GM21576 (cell line): ENCODE measurements at regions not wholly inside any gene's neighbourhood (a gene's known extent, or its start where the extent isn't known, plus 50 kb on each side); places are given as distances from the start of the nearest gene placed in this dataset.
"Not testable (repeated sequence)": the region's sequence is repeated elsewhere in the genome, so short reads cannot be mapped to it uniquely, and the experiment has no call there.

ENCODE experiments used
- ATAC-seq: cut with Tn5 transposase; IDR thresholded peaks from one replicate; pipeline ENCODE4 v1.9.1; 2021; ENCODE audit warnings: mild to moderate bottlenecking, moderate library complexity; ENCODE audit not compliant: unreplicated experiment

DNA sequence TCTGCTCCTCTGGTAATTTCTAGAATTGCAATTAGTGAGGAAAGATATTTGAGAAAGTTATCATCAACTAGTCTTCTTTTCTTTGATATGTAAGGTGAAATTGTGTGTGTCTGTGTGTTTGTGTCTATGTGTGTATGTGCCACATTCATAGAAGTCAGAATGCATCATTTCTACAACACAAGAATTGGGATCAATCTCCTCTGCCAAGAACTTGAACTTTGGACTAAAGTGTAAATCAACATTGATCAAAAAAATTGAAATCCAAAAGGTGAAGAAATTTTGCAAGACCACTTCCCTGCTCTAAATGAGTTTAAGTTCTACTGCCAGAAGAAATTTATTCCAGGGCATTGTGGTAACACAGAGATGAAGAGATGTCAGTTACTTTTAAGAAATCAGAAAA lies 1072.8 kb downstream of the GRM8 start:
- no peak for ATAC-seq

DNA sequence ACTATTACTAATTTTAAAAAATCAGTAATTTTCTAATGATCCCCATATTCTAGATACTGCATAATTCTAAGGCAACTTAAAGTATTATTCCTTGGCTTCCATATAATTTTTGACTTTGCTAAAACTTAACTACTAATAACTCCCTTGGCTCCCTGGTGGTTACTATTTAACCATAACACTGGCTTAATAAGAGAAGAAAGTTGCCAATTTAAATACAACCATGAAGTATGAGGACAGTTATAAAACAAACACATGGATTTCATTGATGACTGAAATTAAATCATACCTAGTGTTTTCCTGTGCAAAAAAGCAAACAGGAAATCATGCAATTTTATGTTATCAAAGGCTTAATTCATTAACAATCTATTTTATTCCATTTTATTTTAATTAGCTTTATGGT lies 1073.9 kb downstream of the GRM8 start:
- no peak for ATAC-seq

- ATAC-seq, result no peak
Observed at GRCh38 chr7:126177782-126178181, 1075.0 kb downstream of the GRM8 start.

- ATAC-seq, result no peak
Observed at GRCh38 chr7:126166645-126167044, 1086.1 kb downstream of the GRM8 start.

GRCh38 chr7:126163647-126164046 lies 1089.1 kb downstream of the GRM8 start:
- no peak for ATAC-seq

DNA sequence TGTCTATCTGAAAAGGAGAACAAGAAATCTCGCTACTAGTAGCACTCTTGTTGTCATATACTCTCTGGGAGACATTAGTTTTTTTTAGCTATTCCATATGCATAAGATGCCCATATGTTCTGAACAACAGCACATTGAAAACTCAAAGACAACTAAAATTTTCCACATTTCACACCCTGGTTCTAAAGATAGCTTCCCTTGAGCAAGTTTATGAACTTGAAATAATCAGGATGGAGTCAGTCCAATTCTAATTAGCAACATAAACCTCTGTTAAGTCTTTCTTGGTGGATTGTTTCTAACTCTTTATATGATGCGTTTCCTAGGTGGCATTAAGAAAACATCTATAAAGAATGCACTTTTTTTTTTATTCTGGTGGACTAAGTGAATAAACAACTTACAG lies 1095.3 kb downstream of the GRM8 start:
- ATAC-seq, result no peak

GRCh38 chr7:126150278-126150958 lies 1102.3 kb downstream of the GRM8 start:
- no peak for ATAC-seq

GRCh38 chr7:126140858-126141466 lies 1111.8 kb downstream of the GRM8 start:
- no peak for ATAC-seq

GRCh38 chr7:126119981-126120380 lies 1132.8 kb downstream of the GRM8 start:
- ATAC-seq, result no peak

DNA sequence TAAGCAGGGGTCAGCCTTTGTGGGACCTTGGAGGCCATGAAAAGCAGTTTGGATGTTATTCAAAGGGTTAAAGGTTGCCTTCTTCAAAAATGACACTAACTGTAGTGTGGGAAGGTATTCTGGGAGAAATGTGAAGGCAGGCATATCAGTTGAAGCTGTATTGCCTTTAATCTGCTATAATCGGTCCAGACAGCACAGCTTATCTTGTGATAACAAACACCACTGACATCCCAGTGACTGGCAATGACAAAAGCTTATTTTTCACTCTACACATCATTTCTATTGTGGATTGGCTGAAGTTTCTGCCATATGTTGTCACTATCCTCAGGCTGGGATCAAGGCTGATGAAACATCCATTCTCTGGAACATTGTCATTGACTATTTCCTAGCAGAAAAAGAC lies 1149.2 kb downstream of the GRM8 start:
- no peak for ATAC-seq

DNA sequence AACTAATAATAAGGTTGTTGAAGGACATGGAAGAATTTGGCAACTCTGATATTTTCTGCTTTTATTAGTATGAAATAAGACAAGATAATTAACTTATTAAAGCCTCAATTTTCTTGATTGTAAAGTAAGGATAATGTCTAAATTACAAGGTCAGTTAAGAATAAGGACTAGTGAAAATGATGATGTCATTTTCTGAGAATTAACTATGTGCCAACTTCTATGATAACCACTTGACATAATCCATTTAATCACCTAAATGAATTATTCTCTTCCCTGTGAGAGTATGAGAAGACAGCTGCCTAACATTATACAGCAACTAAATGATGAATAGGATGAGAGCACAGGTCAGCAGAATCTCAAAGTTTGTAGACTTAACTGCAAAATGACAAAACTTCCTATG lies 1153.4 kb upstream of the POT1 start:
- no peak for ATAC-seq

DNA sequence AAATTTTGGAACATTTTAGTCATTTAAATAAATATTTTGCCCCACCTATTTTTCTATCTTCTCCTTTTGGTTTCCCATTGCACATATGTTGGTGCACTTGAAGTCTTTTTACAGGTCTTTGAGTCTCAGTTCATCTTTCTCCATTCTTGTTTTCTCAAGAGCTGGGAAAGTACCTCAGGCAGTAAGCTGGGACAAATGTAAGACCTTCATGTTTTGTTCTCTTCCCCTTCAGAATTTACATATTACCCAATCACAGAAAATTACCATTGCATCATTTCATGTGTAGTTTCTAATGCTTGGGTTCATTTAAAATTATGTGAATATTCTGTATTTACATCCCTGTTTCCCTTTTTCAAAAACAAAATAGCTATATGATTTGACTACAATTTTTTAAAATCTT lies 1150.0 kb upstream of the POT1 start:
- no peak for ATAC-seq

DNA sequence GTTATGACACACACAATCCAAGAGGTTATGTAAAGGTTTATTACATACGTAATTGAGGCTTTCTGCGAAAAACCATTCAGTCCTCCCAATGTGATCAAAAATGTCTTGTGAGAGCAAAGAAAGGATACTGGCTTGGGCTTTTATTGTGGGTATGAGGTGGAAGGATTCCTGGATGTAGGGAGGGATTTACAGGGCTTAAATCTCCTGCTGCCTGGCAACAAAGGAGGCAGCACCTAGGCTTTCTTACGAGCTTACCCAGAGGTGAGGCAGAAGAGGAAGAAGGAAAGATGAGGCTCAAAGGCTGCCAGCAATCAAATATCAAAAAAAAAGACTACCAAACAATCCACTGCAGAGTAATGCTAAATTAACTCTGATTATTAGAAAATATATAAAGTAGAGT lies 1149.5 kb upstream of the POT1 start:
- no peak for ATAC-seq

DNA sequence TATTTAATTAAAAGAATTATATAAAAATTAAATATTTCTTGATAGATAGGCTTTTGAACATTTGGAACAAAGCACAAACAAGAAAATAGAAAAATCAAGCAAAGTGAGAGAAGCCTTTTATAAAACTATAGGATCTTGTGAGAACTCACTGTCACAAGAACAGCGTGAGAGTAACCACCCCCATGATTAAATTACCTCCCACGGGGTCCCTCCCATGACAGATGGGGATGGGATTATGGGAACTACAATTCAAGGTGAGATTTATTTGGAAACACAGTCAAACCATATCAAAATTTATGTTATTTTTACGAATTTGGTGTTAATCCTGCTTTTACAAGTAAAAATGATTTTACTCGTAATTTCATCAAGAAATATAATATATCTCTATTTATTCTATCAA lies 1136.1 kb upstream of the POT1 start:
- ATAC-seq, result no peak

GRCh38 chr7:126057979-126058378 lies 1128.4 kb upstream of the POT1 start:
- no peak for ATAC-seq

DNA sequence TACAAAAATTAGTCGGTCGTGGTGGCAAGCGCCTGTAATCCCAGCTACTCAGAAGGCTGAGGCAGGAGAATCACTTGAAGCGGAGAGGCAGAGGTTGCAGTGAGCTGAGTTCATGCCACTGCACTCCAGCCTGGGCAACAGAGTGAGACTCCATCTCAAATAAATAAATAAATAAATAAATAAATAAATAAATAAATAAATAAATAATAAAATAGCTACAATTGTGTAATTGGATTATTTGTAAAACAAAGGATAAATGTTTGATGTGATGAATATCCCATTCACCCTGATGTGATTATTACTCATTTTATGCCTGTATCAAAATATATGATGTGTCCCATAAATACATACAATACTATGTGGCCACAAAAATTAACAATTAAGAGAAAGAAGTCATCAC lies 1127.0 kb upstream of the POT1 start:
- not testable (repeated sequence) for ATAC-seq

GRCh38 chr7:126052229-126052628 lies 1122.6 kb upstream of the POT1 start:
- no peak for ATAC-seq

DNA sequence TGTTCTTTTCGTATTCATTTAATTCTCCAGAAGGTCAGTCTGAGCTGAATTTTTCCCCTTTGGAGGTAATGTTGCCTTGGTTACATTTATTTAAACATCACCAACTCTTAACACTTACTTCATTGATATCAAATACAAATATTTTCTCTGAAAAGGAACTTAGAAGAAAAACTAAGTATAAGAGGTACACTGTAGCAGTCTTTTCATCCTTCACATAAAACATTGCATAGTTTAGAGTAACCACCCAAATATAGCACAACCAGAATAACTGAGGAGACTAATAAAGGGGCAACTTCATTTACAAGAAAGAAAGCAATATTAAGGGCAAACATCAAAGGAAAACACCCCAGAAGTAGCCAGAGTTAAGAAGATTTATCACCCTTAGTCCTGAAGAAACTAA lies 1115.0 kb upstream of the POT1 start:
- no peak for ATAC-seq

DNA sequence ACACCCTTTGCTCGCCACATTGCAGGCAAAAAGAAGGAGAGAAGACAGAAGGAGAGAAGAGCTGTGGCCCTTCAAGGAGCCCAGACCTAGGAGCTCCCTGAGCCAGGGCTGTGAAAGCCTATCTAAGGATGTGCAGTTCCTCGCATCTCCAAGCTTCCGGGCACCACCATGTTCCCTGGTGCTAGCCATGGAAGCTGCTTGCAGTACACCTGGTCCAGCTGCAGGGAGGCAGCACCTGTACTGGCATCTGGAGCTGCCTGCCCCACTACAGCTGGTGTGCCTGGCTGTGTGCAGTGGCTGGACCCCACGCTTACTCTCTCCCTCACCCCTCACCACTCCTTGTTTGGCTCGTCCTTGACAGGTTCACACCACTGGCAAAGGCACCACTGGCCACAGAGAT lies 1111.8 kb upstream of the POT1 start:
- ATAC-seq, result no peak

DNA sequence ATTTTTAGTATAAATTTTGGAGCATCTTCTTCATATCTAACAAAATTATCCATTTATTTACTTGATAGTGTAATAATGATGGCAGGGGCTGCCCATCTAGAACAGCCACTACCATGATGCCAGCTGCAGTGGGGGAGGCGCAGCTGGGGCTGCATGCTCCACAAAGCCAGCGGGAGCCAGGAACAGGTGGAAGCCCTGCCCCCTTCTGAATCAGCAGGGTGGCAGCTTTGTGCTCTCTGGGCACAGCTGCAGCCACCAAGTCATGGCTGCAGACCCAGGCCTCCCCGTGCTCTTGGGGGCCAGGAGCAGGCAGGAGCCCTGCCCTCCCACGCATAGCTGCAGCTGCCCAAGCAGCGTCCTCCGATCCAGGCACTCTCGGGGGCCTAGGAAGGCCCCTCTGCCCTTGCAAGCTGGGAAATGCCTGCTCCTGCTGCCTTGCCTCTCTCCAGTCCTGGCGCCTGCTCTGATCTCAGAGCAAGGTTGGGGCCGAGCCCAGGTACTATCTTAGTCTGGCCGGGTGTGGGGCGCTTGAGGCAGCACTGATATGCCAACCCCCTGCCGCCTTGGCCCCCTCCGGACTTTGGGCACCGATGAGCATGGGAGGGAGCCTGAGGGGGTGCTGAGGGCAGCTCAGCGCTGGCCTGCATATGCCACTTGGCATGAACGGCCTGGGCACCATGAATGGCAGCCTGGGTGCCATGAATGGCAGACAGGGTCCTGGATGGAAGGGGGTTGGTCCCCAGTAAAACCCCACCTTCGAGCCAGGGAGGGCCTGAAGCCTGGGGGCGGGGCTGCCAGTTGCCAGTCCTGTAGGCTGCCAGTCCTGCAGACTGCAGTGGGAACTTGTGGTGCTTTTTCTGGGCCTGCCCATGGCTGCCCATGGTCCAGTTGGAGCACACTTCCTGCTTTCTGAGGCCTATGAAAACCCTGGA lies 1110.8 kb upstream of the POT1 start:
- no peak for ATAC-seq

DNA sequence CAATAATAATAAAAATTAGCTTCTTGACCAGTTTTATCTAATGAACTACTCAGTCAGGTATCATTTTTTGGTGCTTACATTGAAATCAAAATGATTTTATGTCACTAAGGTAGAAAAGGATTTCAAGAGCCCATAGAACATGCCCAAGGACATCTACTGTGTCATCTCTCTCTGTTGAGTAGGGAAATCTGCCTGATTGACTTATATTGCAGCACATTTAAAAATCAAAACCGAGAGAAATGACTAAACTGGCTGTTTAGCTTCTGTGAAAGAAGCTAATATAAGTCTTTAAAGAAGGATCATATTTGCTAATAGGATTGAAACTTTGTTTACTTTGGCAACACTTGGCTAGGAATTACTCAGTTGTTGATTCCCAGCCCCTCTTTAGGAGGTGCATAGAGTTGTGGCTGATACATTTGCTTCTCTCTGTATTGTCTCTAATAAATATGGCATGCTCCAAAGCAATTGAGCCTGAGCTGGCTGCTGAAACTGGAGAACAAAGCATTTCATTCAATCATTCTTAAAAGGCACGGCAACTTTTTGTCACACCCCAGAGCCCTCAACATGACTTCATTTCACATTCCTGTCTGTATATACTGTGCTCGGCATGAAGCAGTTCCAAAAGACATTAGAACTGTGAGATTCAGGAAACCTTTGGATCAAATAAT lies 1096.9 kb upstream of the POT1 start:
- ATAC-seq, result no peak
